ENCODE measurements at regions not wholly inside any gene's neighbourhood (a gene's known extent, or its start where the extent isn't known, plus 50 kb on each side); places are given as distances from the start of the nearest gene placed in this dataset.

DNA sequence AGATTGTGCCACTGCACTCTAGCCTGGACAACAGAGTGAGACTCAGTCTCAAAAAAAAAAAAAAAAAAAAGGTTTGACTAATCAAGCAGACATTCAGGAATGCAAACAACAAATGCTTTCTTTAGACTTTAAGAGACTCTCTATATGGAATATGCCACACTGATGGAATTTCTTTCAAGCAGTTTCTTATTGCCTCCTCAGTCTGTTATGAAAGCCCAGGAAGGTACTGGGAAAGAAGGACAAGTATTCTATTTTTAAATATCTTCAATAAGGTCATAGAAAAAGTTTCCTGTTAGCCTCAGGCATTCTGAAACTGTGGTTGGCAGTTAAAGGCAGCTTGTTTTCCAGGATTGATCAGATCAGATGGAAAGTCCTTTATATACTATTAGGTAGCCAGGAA lies 241.6 kb downstream of the PIK3C3 start:
- intact Hi-C loops (cut with DNase I) = no loop called here
- DNase-seq = no peak
- Histone ChIP-seq H3K9me3 (no peaks in the 10 kb centered on the region), H3K27me3 (no peaks in the 10 kb centered on the region), H3K4me3 (no peak overlapping the region), H3K27ac (no peak overlapping the region), H3K4me1 (no peaks in the 10 kb centered on the region), H3K36me3 (no peaks in the 10 kb centered on the region)
- TF ChIP-seq EP300 (IDR thresholded peaks at IDR 0.05) (no peak), POLR2A (IDR thresholded peaks at IDR 0.05) (no peak), POLR2AphosphoS5 (IDR thresholded peaks at IDR 0.05) (no peak)
- TF ChIP-seq, protein P1, sequence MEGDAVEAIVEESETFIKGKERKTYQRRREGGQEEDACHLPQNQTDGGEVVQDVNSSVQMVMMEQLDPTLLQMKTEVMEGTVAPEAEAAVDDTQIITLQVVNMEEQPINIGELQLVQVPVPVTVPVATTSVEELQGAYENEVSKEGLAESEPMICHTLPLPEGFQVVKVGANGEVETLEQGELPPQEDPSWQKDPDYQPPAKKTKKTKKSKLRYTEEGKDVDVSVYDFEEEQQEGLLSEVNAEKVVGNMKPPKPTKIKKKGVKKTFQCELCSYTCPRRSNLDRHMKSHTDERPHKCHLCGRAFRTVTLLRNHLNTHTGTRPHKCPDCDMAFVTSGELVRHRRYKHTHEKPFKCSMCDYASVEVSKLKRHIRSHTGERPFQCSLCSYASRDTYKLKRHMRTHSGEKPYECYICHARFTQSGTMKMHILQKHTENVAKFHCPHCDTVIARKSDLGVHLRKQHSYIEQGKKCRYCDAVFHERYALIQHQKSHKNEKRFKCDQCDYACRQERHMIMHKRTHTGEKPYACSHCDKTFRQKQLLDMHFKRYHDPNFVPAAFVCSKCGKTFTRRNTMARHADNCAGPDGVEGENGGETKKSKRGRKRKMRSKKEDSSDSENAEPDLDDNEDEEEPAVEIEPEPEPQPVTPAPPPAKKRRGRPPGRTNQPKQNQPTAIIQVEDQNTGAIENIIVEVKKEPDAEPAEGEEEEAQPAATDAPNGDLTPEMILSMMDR (IDR thresholded peaks at IDR 0.05) = no peak

GRCh38 chr18:42201137-42201536 lies 246.1 kb downstream of the PIK3C3 start:
- no peak for DNase-seq
- TF ChIP-seq, protein P1 (IDR thresholded peaks at IDR 0.05) = no peak
- TF ChIP-seq POLR2AphosphoS5 (IDR thresholded peaks at IDR 0.05) (no peak), POLR2A (IDR thresholded peaks at IDR 0.05) (no peak), EP300 (IDR thresholded peaks at IDR 0.05) (no peak)
- Histone ChIP-seq H3K36me3 (no peaks in the 10 kb centered on the region), H3K4me1 (no peaks in the 10 kb centered on the region), H3K4me3 (no peak overlapping the region), H3K27me3 (no peaks in the 10 kb centered on the region), H3K9me3 (no peaks in the 10 kb centered on the region), H3K27ac (no peak overlapping the region)
- intact Hi-C loops (cut with DNase I) = no loop called here

- intact Hi-C loops (cut with DNase I) = no loop called here
- no peak for DNase-seq
- Histone ChIP-seq H3K4me3 (no peak overlapping the region), H3K9me3 (no peaks in the 10 kb centered on the region), H3K4me1 (no peaks in the 10 kb centered on the region), H3K27ac (no peak overlapping the region), H3K27me3 (no peaks in the 10 kb centered on the region), H3K36me3 (no peaks in the 10 kb centered on the region)
- TF ChIP-seq EP300 (IDR thresholded peaks at IDR 0.05) = no peak
- no peak for TF ChIP-seq POLR2AphosphoS5 (IDR thresholded peaks at IDR 0.05)
- TF ChIP-seq, protein P1 (IDR thresholded peaks at IDR 0.05) = no peak
- TF ChIP-seq POLR2A (IDR thresholded peaks at IDR 0.05) = no peak
- WGBS, 2 donors = 86 to 96% methylated on average over 5 of the region's 5 CpGs
Measured at GRCh38 chr18:42211201-42211600, 256.2 kb downstream of the PIK3C3 start.

- 78 to 86% methylated on average over 1 of the region's 1 CpG for WGBS, 2 donors
- Histone ChIP-seq H3K27me3 (no peaks in the 10 kb centered on the region), H3K4me3 (no peak overlapping the region), H3K9me3 (no peaks in the 10 kb centered on the region), H3K36me3 (no peaks in the 10 kb centered on the region), H3K4me1 (no peaks in the 10 kb centered on the region), H3K27ac (no peak overlapping the region)
- TF ChIP-seq POLR2AphosphoS5 (IDR thresholded peaks at IDR 0.05) = no peak
- TF ChIP-seq POLR2A (IDR thresholded peaks at IDR 0.05) = no peak
- no peak for TF ChIP-seq EP300 (IDR thresholded peaks at IDR 0.05)
- TF ChIP-seq, protein P1 (IDR thresholded peaks at IDR 0.05) = no peak
- no peak for DNase-seq
- intact Hi-C loops (cut with DNase I) = no loop called here
Measured at GRCh38 chr18:42222557-42222956, 267.5 kb downstream of the PIK3C3 start.

DNA sequence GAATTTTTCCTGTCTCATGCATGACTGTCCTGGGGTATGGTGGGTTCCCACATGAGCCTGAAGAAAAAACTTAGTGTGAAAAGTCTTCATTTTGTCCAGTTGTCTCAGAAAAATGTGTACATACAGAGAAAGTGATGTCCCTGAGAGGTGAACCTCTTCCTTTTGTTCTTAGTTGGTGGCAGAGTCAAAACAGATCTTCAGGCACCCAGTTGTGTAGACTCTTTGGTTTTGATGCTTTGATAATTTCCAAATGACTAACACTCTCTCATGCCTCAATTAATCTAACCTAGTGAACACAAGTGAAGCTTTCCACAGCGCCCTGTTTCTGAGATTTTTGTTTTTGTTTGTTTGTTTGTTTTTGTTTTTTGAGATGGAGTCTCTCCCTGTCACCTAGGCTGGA lies 273.5 kb downstream of the PIK3C3 start:
- H3K27me3 ChIP-seq = no peaks in the 10 kb centered on the region
- H3K4me1 ChIP-seq = no peaks in the 10 kb centered on the region
- intact Hi-C loops (cut with DNase I) = no loop called here
- no peak for DNase-seq
- no peaks in the 10 kb centered on the region for H3K36me3 ChIP-seq
- TF ChIP-seq, protein P1 (IDR thresholded peaks at IDR 0.05) = no peak
- TF ChIP-seq POLR2AphosphoS5 (IDR thresholded peaks at IDR 0.05) (no peak), POLR2A (IDR thresholded peaks at IDR 0.05) (no peak), EP300 (IDR thresholded peaks at IDR 0.05) (no peak)
- no peak overlapping the region for H3K27ac ChIP-seq
- WGBS, 2 donors = 80 to 88% methylated on average over 1 of the region's 1 CpG
- H3K4me3 ChIP-seq = no peak overlapping the region
- H3K9me3 ChIP-seq = no peaks in the 10 kb centered on the region
